ENCODE measurements at regions not wholly inside any gene's neighbourhood (a gene's known extent, or its start where the extent isn't known, plus 50 kb on each side); places are given as distances from the start of the nearest gene placed in this dataset.

- TF ChIP-seq, protein P1, sequence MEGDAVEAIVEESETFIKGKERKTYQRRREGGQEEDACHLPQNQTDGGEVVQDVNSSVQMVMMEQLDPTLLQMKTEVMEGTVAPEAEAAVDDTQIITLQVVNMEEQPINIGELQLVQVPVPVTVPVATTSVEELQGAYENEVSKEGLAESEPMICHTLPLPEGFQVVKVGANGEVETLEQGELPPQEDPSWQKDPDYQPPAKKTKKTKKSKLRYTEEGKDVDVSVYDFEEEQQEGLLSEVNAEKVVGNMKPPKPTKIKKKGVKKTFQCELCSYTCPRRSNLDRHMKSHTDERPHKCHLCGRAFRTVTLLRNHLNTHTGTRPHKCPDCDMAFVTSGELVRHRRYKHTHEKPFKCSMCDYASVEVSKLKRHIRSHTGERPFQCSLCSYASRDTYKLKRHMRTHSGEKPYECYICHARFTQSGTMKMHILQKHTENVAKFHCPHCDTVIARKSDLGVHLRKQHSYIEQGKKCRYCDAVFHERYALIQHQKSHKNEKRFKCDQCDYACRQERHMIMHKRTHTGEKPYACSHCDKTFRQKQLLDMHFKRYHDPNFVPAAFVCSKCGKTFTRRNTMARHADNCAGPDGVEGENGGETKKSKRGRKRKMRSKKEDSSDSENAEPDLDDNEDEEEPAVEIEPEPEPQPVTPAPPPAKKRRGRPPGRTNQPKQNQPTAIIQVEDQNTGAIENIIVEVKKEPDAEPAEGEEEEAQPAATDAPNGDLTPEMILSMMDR (IDR thresholded peaks at IDR 0.05; ENCODE audit: borderline replicate concordance, extremely low read depth, low read length, poor library complexity, severe bottlenecking), result no peak
- no peak for TF ChIP-seq EZH2 (IDR thresholded peaks at IDR 0.05; ENCODE audit: borderline replicate concordance, low read depth, low read length, severe bottlenecking)
These were observed 81.0 kb downstream of the RIN2 start for GRCh38 chr20:19839053-19839452.

Measured in DND-41 (cell line).